ENCODE measurements at regions not wholly inside any gene's neighbourhood (a gene's known extent, or its start where the extent isn't known, plus 50 kb on each side); places are given as distances from the start of the nearest gene placed in this dataset.
A peak's percentile ranks its signal among the peaks of the same experiment; 100 is the strongest.

- no peak overlapping the region for H3K4me3 ChIP-seq (ENCODE audit: low read depth, low read length)
- TF ChIP-seq CTCF (IDR thresholded peaks at IDR 0.05; ENCODE audit: insufficient read depth, low read depth, low read length, missing control alignments): no peak
- DNase-seq (ENCODE audit: low read depth): no peak
Observed at GRCh38 chr2:134195341-134195740, 58.5 kb upstream of the MGAT5 start.

GRCh38 chr2:134197445-134197844 is 56.4 kb upstream of the MGAT5 start:
- DNase-seq (ENCODE audit: low read depth): no peak
- H3K4me3 ChIP-seq (ENCODE audit: low read depth, low read length): no peak overlapping the region
- TF ChIP-seq CTCF (IDR thresholded peaks at IDR 0.05; ENCODE audit: insufficient read depth, low read depth, low read length, missing control alignments): no peak

- peak; percentile 11 for DNase-seq (ENCODE audit: low read depth)
- H3K4me3 ChIP-seq (ENCODE audit: low read depth, low read length): no peak overlapping the region
- no peak for TF ChIP-seq CTCF (IDR thresholded peaks at IDR 0.05; ENCODE audit: insufficient read depth, low read depth, low read length, missing control alignments)
Observed at GRCh38 chr2:134198006-134198634, 55.8 kb upstream of the MGAT5 start.

- TF ChIP-seq CTCF (IDR thresholded peaks at IDR 0.05; ENCODE audit: insufficient read depth, low read depth, low read length, missing control alignments): no peak
- H3K4me3 ChIP-seq (ENCODE audit: low read depth, low read length): no peak overlapping the region
- DNase-seq (ENCODE audit: low read depth): no peak
Observed at GRCh38 chr2:134199123-134199522, 54.7 kb upstream of the MGAT5 start.

GRCh38 chr2:134200036-134200618 is 53.7 kb upstream of the MGAT5 start:
- no peak for DNase-seq (ENCODE audit: low read depth)
- no peak overlapping the region for H3K4me3 ChIP-seq (ENCODE audit: low read depth, low read length)
- TF ChIP-seq CTCF (IDR thresholded peaks at IDR 0.05; ENCODE audit: insufficient read depth, low read depth, low read length, missing control alignments): no peak

GRCh38 chr2:134201533-134201932 is 52.3 kb upstream of the MGAT5 start:
- no peak overlapping the region for H3K4me3 ChIP-seq (ENCODE audit: low read depth, low read length)
- no peak for DNase-seq (ENCODE audit: low read depth)
- TF ChIP-seq CTCF (IDR thresholded peaks at IDR 0.05; ENCODE audit: insufficient read depth, low read depth, low read length, missing control alignments): no peak

GRCh38 chr2:134202371-134202770 is 51.5 kb upstream of the MGAT5 start:
- no peak for TF ChIP-seq CTCF (IDR thresholded peaks at IDR 0.05; ENCODE audit: insufficient read depth, low read depth, low read length, missing control alignments)
- DNase-seq (ENCODE audit: low read depth): no peak
- no peak overlapping the region for H3K4me3 ChIP-seq (ENCODE audit: low read depth, low read length)

All from GM12865 (cell line).